ENCODE measurements at regions not wholly inside any gene's neighbourhood (a gene's known extent, or its start where the extent isn't known, plus 50 kb on each side); places are given as distances from the start of the nearest gene placed in this dataset.

DNA sequence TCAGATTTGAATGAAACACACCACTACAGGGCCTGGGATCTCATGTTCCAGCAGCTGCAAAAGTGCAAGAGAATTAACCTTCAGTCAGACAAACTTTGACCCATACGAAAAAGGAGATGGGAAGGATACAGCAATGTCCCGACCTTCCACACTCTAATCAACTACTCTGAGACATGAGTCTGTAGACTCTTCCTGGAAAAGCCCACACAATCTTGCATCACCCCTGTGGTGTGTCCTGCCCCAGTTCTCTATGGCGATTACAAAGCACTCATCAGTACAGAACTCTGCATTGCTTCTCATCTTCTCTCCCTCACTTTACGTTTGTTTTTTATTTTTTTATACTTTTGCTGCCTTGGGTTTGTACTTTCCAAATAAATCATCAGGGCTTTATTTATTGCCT lies 241.0 kb upstream of the KIF2A start:
- TF ChIP-seq, protein P1, sequence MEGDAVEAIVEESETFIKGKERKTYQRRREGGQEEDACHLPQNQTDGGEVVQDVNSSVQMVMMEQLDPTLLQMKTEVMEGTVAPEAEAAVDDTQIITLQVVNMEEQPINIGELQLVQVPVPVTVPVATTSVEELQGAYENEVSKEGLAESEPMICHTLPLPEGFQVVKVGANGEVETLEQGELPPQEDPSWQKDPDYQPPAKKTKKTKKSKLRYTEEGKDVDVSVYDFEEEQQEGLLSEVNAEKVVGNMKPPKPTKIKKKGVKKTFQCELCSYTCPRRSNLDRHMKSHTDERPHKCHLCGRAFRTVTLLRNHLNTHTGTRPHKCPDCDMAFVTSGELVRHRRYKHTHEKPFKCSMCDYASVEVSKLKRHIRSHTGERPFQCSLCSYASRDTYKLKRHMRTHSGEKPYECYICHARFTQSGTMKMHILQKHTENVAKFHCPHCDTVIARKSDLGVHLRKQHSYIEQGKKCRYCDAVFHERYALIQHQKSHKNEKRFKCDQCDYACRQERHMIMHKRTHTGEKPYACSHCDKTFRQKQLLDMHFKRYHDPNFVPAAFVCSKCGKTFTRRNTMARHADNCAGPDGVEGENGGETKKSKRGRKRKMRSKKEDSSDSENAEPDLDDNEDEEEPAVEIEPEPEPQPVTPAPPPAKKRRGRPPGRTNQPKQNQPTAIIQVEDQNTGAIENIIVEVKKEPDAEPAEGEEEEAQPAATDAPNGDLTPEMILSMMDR (IDR thresholded peaks at IDR 0.05), result no peak
- TF ChIP-seq POLR2A (IDR thresholded peaks at IDR 0.05), result no peak

Measured in lower leg skin (tissue), 3 donors.